GM12875 (cell line): ENCODE measurements at regions not wholly inside any gene's neighbourhood (a gene's known extent, or its start where the extent isn't known, plus 50 kb on each side); places are given as distances from the start of the nearest gene placed in this dataset.

Source experiments
- H3K4me3 ChIP-seq: one replicate; pipeline ENCODE4 v1.5.1; 2011; ENCODE audit warnings: low read depth, low read length, control low read depth
- CTCF ChIP-seq: IDR thresholded peaks from 2 replicates; pipeline ENCODE4 v1.5.1; 2011; ENCODE audit warnings: low read depth, mild to moderate bottlenecking, control low read depth, inconsistent platforms, low read length, moderate library complexity, borderline replicate concordance; ENCODE audit not compliant: insufficient read depth

GRCh38 chr16:80202831-80203413, 337.9 kb upstream of the DYNLRB2 start:
- TF ChIP-seq CTCF, result no peak
- H3K4me3 ChIP-seq, result no peak overlapping the region

GRCh38 chr16:80200079-80200478, 340.7 kb upstream of the DYNLRB2 start:
- no peak overlapping the region for H3K4me3 ChIP-seq
- no peak for TF ChIP-seq CTCF

GRCh38 chr16:80199614-80200013, 341.2 kb upstream of the DYNLRB2 start:
- TF ChIP-seq CTCF, result no peak
- no peak overlapping the region for H3K4me3 ChIP-seq

GRCh38 chr16:80198311-80199299, 342.2 kb upstream of the DYNLRB2 start:
- TF ChIP-seq CTCF, result no peak
- H3K4me3 ChIP-seq, result no peak overlapping the region

- TF ChIP-seq CTCF, result no peak
- H3K4me3 ChIP-seq, result no peak overlapping the region
These were observed 343.0 kb upstream of the DYNLRB2 start for GRCh38 chr16:80197741-80198201.

DNA sequence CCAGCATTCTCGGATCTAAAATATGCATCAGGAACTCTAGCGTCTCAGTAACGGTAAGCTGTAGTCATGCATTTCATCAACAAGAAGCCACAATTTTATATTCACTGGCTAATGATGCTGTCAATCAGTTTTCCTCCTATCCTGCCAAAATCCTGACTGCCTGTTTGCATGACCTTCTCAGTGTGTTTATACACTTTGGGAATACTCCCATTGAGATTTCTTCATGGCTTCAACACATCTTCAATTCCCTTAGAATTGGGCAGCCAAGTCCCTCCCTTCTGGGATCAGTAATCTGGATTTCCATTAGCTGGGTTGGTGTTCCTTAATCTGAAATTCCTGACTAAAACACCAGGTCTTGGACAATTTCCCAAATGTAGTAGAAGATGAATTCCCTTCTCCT, 348.9 kb upstream of the DYNLRB2 start:
- H3K4me3 ChIP-seq, result no peak overlapping the region
- TF ChIP-seq CTCF, result no peak

GRCh38 chr16:80189476-80190175, 351.2 kb upstream of the DYNLRB2 start:
- no peak for TF ChIP-seq CTCF
- no peak overlapping the region for H3K4me3 ChIP-seq
